ENCODE measurements at regions not wholly inside any gene's neighbourhood (a gene's known extent, or its start where the extent isn't known, plus 50 kb on each side); places are given as distances from the start of the nearest gene placed in this dataset.

GRCh38 chr7:9645756-9646155, 1212.3 kb downstream of the NXPH1 start:
- TF ChIP-seq, protein P1, sequence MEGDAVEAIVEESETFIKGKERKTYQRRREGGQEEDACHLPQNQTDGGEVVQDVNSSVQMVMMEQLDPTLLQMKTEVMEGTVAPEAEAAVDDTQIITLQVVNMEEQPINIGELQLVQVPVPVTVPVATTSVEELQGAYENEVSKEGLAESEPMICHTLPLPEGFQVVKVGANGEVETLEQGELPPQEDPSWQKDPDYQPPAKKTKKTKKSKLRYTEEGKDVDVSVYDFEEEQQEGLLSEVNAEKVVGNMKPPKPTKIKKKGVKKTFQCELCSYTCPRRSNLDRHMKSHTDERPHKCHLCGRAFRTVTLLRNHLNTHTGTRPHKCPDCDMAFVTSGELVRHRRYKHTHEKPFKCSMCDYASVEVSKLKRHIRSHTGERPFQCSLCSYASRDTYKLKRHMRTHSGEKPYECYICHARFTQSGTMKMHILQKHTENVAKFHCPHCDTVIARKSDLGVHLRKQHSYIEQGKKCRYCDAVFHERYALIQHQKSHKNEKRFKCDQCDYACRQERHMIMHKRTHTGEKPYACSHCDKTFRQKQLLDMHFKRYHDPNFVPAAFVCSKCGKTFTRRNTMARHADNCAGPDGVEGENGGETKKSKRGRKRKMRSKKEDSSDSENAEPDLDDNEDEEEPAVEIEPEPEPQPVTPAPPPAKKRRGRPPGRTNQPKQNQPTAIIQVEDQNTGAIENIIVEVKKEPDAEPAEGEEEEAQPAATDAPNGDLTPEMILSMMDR (IDR thresholded peaks at IDR 0.05), result no peak
- TF ChIP-seq POLR2A (IDR thresholded peaks at IDR 0.05) (no peak), POLR2AphosphoS5 (IDR thresholded peaks at IDR 0.05) (no peak), EP300 (IDR thresholded peaks at IDR 0.05) (no peak)
